Common myeloid progenitor, CD34-positive (primary cell): ENCODE measurements at regions not wholly inside any gene's neighbourhood (a gene's known extent, or its start where the extent isn't known, plus 50 kb on each side); places are given as distances from the start of the nearest gene placed in this dataset.
A peak's percentile ranks its signal among the peaks of the same experiment; 100 is the strongest.
"Not testable (repeated sequence)": the region's sequence is repeated elsewhere in the genome, so short reads cannot be mapped to it uniquely, and the experiment has no call there.

Source experiments
- CTCF ChIA-PET: fragments of 350-600 bp; sonication (Branson Sonifier 250); formaldehyde crosslinking; loops from one replicate; lab custom pipeline; 2021; ENCODE audit warnings: antibody characterized with exemption; lab: Charles Lee
- POLR2A ChIA-PET: fragments of 350-600 bp; sonication (Branson Sonifier 250); formaldehyde crosslinking; loops from one replicate; lab custom pipeline; 2021; ENCODE audit warnings: antibody characterized with exemption; lab: Charles Lee
- DNase-seq, 3 donors: peaks; one replicate each; pipeline versions ENCODE4 v3.0.0 to v3.0.0-alpha.2; 2013
- H3K27ac ChIP-seq, 2 experiments: 1 replicate in 1 of 2; 2 replicates in 1 of 2; pipeline ENCODE4 v1.7.0; 2013; ENCODE audit warnings: inconsistent platforms in 2 of 2, low read length in 2 of 2, mild to moderate bottlenecking in 2 of 2, low read depth in 1 of 2, moderate library complexity in 1 of 2; ENCODE audit not compliant: severe bottlenecking in 2 of 2, insufficient read depth in 1 of 2, poor library complexity in 1 of 2
- H3K27me3 ChIP-seq, 5 experiments: replicated peaks in 2 of 5; 1 replicate in 3 of 5; 2 replicates in 2 of 5; pipeline versions ENCODE4 v1.6.1 to v1.7.0; 2013; ENCODE audit warnings: low read length in 4 of 5, mild to moderate bottlenecking in 2 of 5, moderate library complexity in 2 of 5, inconsistent platforms in 1 of 5; ENCODE audit not compliant: insufficient read depth in 5 of 5, control insufficient read depth in 4 of 5
- H3K36me3 ChIP-seq, 4 experiments: 1 replicate in 2 of 4; 2 replicates in 2 of 4; pipeline versions ENCODE4 v1.6.1 to v1.7.0; 2013; ENCODE audit warnings: low read length in 3 of 4, control low read depth in 1 of 4, mild to moderate bottlenecking in 1 of 4; ENCODE audit not compliant: control insufficient read depth in 4 of 4, insufficient read depth in 4 of 4
- H3K4me1 ChIP-seq, 4 experiments: 1 replicate in 3 of 4; 2 replicates in 1 of 4; pipeline versions ENCODE4 v1.6.1 to v1.7.1; 2013; ENCODE audit warnings: low read length in 3 of 4, mild to moderate bottlenecking in 3 of 4, control low read depth in 1 of 4, inconsistent platforms in 1 of 4, moderate library complexity in 1 of 4; ENCODE audit not compliant: control insufficient read depth in 4 of 4, insufficient read depth in 4 of 4; ENCODE audit errors: control extremely low read depth in 1 of 4
- H3K4me3 ChIP-seq, 7 experiments: 1 replicate in 4 of 7; 2 replicates in 3 of 7; pipeline versions ENCODE4 v1.5.1 to v1.7.0; 2013; ENCODE audit warnings: mild to moderate bottlenecking in 7 of 7, low read length in 6 of 7, moderate library complexity in 6 of 7, inconsistent platforms in 2 of 7, low read depth in 2 of 7, control low read depth in 1 of 7; ENCODE audit not compliant: insufficient read depth in 4 of 7, control insufficient read depth in 1 of 7; ENCODE audit errors: extremely low read depth in 1 of 7
- H3K9me3 ChIP-seq, 5 experiments: 1 replicate in 4 of 5; 2 replicates in 1 of 5; pipeline versions ENCODE4 v1.6.1 to v1.7.1; 2013; ENCODE audit warnings: low read length in 4 of 5, mild to moderate bottlenecking in 2 of 5, inconsistent platforms in 1 of 5, low read depth in 1 of 5, moderate library complexity in 1 of 5; ENCODE audit not compliant: control insufficient read depth in 4 of 5, insufficient read depth in 2 of 5; ENCODE audit errors: control extremely low read depth in 1 of 5
- WGBS: methylation state at CpG from one replicate; pipeline ENCODE4 v1.1.5; 2013; ENCODE audit not compliant: insufficient coverage; 5-methylcytosine and 5-hydroxymethylcytosine counted together

GRCh38 chr6:57815826-57816225 is 498.4 kb downstream of the PRIM2 start:
- H3K36me3 ChIP-seq, H3K9me3 ChIP-seq, CTCF ChIA-PET, H3K4me1 ChIP-seq, POLR2A ChIA-PET, H3K4me3 ChIP-seq, H3K27ac ChIP-seq, DNase-seq: not testable (repeated sequence)
- WGBS, result 0% methylated on average over 2 of the region's 10 CpGs
- peaks cover 0 to 41% (median 14%) of the 10 kb centered on the region in 5 experiments for H3K27me3 ChIP-seq

- H3K4me3 ChIP-seq, H3K36me3 ChIP-seq, H3K4me1 ChIP-seq, H3K9me3 ChIP-seq, CTCF ChIA-PET, POLR2A ChIA-PET, H3K27ac ChIP-seq, DNase-seq: not testable (repeated sequence)
- H3K27me3 ChIP-seq, result peaks cover 5 to 27% (median 11%) of the 10 kb centered on the region in 5 experiments
- 0% methylated on average over 2 of the region's 21 CpGs for WGBS
Measured at GRCh38 chr6:57821325-57821724, 503.9 kb downstream of the PRIM2 start.

- CTCF ChIA-PET, result not testable (repeated sequence)
Measured at GRCh38 chr6:57822448-57822847, 505.0 kb downstream of the PRIM2 start.

GRCh38 chr6:57822896-57823358 is 505.5 kb downstream of the PRIM2 start:
- H3K4me1 ChIP-seq, result no peaks in the 10 kb centered on the region
- H3K27ac ChIP-seq, result no peak overlapping the region
- H3K9me3 ChIP-seq, result peaks cover 3 to 5% (median 5%) of the 10 kb centered on the region in 5 experiments
- no peaks in the 10 kb centered on the region for H3K36me3 ChIP-seq
- DNase-seq, result peak in 1 of 3 donors; percentile 9
- WGBS, result 10% methylated on average over 27 of the region's 27 CpGs
- CTCF ChIA-PET, result no interaction called here
- POLR2A ChIA-PET, result no interaction called here
- H3K4me3 ChIP-seq, result no peak overlapping the region
- peaks cover 5 to 16% (median 10%) of the 10 kb centered on the region in 5 experiments for H3K27me3 ChIP-seq

More at GRCh38 chr6:57822448-57822847, 505.0 kb downstream of the PRIM2 start:
- DNase-seq, H3K27ac ChIP-seq, POLR2A ChIA-PET, H3K4me3 ChIP-seq, H3K36me3 ChIP-seq, H3K4me1 ChIP-seq, H3K9me3 ChIP-seq: not testable (repeated sequence)
- peaks cover 5 to 20% (median 11%) of the 10 kb centered on the region in 5 experiments for H3K27me3 ChIP-seq
- 2% methylated on average over 8 of the region's 19 CpGs for WGBS

- not testable (repeated sequence) for H3K27ac ChIP-seq
Measured at GRCh38 chr6:57837622-57838209, 520.3 kb downstream of the PRIM2 start.

GRCh38 chr6:57841551-57841950 is 524.1 kb downstream of the PRIM2 start:
- H3K4me1 ChIP-seq, DNase-seq, H3K27ac ChIP-seq, H3K4me3 ChIP-seq, POLR2A ChIA-PET, H3K36me3 ChIP-seq, CTCF ChIA-PET, H3K9me3 ChIP-seq, H3K27me3 ChIP-seq: not testable (repeated sequence)
- WGBS, result 94% methylated on average over 2 of the region's 6 CpGs

More at GRCh38 chr6:57837622-57838209, 520.3 kb downstream of the PRIM2 start:
- POLR2A ChIA-PET, H3K4me3 ChIP-seq, H3K27me3 ChIP-seq, DNase-seq, H3K4me1 ChIP-seq, H3K9me3 ChIP-seq, CTCF ChIA-PET, H3K36me3 ChIP-seq: not testable (repeated sequence)
- 85% methylated on average over 6 of the region's 9 CpGs for WGBS

GRCh38 chr6:57853745-57854407 is 536.4 kb downstream of the PRIM2 start:
- H3K9me3 ChIP-seq, DNase-seq, CTCF ChIA-PET, H3K27ac ChIP-seq, H3K36me3 ChIP-seq, POLR2A ChIA-PET, H3K4me1 ChIP-seq, H3K4me3 ChIP-seq: not testable (repeated sequence)
- 12% methylated on average over 21 of the region's 44 CpGs for WGBS
- peaks cover 0 to 20% (median 0%) of the 10 kb centered on the region in 5 experiments for H3K27me3 ChIP-seq
